ENCODE measurements at regions not wholly inside any gene's neighbourhood (a gene's known extent, or its start where the extent isn't known, plus 50 kb on each side); places are given as distances from the start of the nearest gene placed in this dataset.
"Not testable (repeated sequence)": the region's sequence is repeated elsewhere in the genome, so short reads cannot be mapped to it uniquely, and the experiment has no call there.

DNA sequence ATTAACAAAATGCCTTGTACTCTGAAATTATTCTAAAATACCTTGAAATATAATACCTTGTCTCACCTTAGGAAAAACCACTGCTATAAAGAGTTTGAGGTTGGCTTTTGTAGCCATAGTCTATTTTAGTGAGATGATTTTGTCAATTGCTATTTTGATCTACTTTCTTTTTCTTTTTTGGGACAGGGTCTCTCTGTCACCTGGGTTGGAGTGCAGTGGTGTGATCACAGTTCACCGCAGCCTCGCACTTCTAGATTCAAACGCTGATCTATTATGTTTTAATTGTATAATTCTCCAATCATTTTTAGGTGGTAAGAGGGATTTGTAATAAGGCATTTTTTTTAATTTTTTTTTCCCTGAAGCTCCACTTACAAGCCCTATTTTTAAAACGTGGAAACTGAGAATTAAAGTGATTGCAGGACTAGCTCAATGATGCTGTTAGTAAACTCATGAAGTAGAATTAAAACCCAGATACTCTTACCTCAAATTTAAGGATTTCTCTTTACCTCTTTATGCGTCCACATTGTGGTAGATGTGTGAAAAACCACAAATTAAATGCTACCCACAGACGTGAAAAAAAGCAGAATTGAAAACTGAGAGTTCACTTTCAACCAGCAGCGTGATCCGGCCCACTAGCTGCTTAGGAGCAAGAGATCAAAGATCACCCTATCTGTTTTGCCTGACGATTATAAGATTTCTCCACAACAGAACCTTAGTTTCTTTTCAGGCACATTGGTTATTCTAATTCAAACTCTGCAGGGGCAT is 384.2 kb downstream of the CGGBP1 start:
- TF ChIP-seq, protein P1, sequence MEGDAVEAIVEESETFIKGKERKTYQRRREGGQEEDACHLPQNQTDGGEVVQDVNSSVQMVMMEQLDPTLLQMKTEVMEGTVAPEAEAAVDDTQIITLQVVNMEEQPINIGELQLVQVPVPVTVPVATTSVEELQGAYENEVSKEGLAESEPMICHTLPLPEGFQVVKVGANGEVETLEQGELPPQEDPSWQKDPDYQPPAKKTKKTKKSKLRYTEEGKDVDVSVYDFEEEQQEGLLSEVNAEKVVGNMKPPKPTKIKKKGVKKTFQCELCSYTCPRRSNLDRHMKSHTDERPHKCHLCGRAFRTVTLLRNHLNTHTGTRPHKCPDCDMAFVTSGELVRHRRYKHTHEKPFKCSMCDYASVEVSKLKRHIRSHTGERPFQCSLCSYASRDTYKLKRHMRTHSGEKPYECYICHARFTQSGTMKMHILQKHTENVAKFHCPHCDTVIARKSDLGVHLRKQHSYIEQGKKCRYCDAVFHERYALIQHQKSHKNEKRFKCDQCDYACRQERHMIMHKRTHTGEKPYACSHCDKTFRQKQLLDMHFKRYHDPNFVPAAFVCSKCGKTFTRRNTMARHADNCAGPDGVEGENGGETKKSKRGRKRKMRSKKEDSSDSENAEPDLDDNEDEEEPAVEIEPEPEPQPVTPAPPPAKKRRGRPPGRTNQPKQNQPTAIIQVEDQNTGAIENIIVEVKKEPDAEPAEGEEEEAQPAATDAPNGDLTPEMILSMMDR (IDR thresholded peaks at IDR 0.05; ENCODE audit: low read length, missing control alignments) = no peak
- DNase-seq (ENCODE audit: low read depth) = no peak
- H3K4me3 ChIP-seq (replicated peaks; ENCODE audit: low read depth, low read length) = no peak overlapping the region

DNA sequence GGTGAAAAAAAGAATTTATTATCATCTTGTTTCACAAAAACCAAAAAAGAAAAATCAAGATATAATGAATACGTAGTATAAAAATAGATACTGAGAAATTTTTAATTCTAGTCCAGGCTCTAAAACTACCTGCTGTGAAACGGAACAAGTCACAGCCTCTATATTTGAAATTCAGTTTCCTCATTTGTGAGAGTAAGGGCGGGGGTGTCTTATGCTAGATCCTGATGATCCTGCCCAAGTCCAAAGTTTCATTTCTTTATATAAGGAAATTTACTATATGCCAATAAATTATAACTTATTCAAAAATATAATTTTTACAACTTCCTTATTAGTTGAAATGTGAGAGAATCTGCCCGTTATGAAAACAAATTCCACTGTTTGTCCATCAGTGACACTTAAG is 385.7 kb downstream of the CGGBP1 start:
- TF ChIP-seq, protein P1 (IDR thresholded peaks at IDR 0.05; ENCODE audit: low read length, missing control alignments) = no peak
- DNase-seq (ENCODE audit: low read depth) = no peak
- no peak overlapping the region for H3K4me3 ChIP-seq (replicated peaks; ENCODE audit: low read depth, low read length)

DNA sequence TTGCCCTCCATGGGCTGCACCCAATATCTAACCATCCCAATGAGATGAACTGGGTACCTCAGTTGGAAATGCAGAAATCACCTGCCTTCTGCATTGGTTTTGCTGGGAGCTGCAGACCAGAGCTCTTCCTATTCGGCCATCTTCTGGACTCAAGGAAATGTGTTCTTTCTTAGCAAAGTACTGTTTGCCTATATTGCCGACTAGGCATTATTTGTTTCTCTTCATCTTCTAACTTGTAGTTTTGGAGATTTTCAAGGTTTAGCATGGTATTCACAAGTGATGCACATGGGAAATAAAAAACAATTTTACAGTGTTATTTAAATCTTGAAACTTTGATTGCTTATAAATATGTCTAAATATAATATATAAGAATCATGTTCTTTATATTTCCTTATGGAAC is 377.8 kb upstream of the POU1F1 start:
- no peak for DNase-seq (ENCODE audit: low read depth)
- H3K4me3 ChIP-seq (replicated peaks; ENCODE audit: low read depth, low read length) = no peak overlapping the region
- TF ChIP-seq, protein P1 (IDR thresholded peaks at IDR 0.05; ENCODE audit: low read length, missing control alignments) = no peak

DNA sequence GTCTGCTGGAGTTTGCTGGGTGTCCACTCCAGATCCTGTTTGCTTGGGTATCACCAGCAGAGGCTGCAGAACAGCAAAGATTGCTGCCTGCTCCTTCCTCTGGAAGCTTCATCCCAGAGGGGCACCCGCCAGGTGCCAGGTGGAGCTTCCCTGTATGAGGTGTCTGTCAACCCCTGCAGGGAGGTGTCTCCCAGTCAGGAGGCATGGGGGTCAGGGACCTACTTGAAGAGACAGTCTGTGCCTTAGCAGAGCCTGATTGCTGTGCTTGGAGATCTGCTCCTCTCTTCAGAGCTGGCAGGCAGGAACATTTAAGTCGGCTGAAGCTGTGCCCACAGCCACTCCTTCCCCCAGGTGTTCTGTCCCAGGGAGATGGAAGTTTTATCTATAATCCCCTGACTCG is 376.8 kb upstream of the POU1F1 start:
- H3K4me3 ChIP-seq (replicated peaks; ENCODE audit: low read depth, low read length); DNase-seq (ENCODE audit: low read depth): not testable (repeated sequence)

DNA sequence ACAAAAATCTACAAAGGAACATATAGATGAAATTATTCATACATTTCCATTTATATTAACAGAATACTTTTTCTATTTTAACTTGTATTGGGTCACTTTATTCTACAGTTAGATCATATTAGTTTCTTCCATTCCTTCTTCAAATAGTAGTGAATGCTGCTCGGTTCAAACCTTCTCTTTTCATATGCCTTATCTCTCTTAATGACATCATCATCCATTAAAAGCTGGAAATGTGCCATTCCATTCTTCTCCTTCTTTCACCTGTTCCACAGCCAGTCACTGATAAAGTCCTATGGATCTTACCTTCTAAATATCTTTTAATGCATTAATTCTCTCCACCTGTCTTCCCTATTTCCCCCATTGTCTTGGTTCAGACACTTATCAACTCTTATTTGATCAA is 358.0 kb upstream of the POU1F1 start:
- no peak for DNase-seq (ENCODE audit: low read depth)
- TF ChIP-seq, protein P1 (IDR thresholded peaks at IDR 0.05; ENCODE audit: low read length, missing control alignments) = no peak
- no peak overlapping the region for H3K4me3 ChIP-seq (replicated peaks; ENCODE audit: low read depth, low read length)

DNA sequence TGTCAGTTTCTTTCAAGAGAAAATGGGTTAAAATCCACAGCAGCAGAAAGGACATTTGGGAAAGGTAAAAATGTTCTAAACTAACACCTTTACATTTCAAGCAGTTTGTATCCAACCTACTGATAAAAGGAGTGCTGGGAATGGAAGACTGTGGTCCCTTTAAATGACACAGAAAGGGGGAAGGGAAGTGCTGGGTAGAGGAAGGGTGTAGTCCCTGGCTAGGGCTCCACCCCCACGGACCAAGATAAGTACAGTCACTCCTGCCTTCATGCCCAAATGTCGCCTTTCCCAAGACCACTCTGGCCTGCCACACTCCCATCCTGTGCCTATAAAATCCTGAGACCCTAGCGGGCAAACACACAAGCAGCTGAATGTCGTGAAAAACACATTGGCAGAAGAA is 350.9 kb upstream of the POU1F1 start:
- TF ChIP-seq, protein P1 (IDR thresholded peaks at IDR 0.05; ENCODE audit: low read length, missing control alignments) = no peak
- DNase-seq (ENCODE audit: low read depth) = no peak
- no peak overlapping the region for H3K4me3 ChIP-seq (replicated peaks; ENCODE audit: low read depth, low read length)

DNA sequence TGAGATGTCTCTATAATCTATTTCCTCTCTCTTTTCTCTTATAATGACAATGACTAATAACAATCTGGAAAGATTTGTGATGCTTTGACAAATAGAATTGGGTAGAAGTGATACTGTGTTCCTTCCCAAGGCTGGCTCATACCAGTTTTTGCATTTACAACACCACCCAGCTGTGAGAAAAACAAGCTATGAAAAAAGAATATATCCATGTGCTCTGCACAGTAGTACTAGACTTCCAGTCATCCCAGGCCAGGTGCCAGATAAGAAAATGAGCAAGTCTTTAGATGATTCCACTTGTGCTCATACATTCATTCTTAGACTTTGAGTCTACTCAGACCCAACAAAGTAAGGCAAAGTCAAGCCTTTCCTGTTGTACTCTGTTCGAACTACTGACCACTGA is 350.2 kb upstream of the POU1F1 start:
- TF ChIP-seq, protein P1 (IDR thresholded peaks at IDR 0.05; ENCODE audit: low read length, missing control alignments) = no peak
- DNase-seq (ENCODE audit: low read depth) = no peak
- H3K4me3 ChIP-seq (replicated peaks; ENCODE audit: low read depth, low read length) = no peak overlapping the region
